Skeletal muscle satellite cell (primary cell): ENCODE measurements at regions not wholly inside any gene's neighbourhood (a gene's known extent, or its start where the extent isn't known, plus 50 kb on each side); places are given as distances from the start of the nearest gene placed in this dataset.

Experiments used
- H3K27me3 ChIP-seq: 2 replicates; pipeline ENCODE4 v1.7.0; 2013; ENCODE audit warnings: low read length; ENCODE audit not compliant: control insufficient read depth, insufficient read depth
- H3K36me3 ChIP-seq: 2 replicates; pipeline ENCODE4 v1.7.0; 2013; ENCODE audit warnings: mild to moderate bottlenecking, control low read depth, low read length; ENCODE audit not compliant: insufficient read depth
- H3K4me1 ChIP-seq: 2 replicates; pipeline ENCODE4 v1.7.0; 2013; ENCODE audit warnings: low read length; ENCODE audit not compliant: control insufficient read depth, insufficient read depth
- H3K4me2 ChIP-seq: 2 replicates; pipeline ENCODE4 v1.7.0; 2013; ENCODE audit warnings: mild to moderate bottlenecking, low read length
- H3K4me3 ChIP-seq: 2 replicates; pipeline ENCODE4 v1.7.0; 2013; ENCODE audit warnings: low read length
- H3K9ac ChIP-seq: 2 replicates; pipeline ENCODE4 v1.7.0; 2013; ENCODE audit warnings: mild to moderate bottlenecking, low read depth, low read length, moderate library complexity
- H3K9me3 ChIP-seq: replicated peaks from 2 replicates; pipeline ENCODE4 v1.7.0; 2013; ENCODE audit warnings: mild to moderate bottlenecking, control low read depth, low read length

DNA sequence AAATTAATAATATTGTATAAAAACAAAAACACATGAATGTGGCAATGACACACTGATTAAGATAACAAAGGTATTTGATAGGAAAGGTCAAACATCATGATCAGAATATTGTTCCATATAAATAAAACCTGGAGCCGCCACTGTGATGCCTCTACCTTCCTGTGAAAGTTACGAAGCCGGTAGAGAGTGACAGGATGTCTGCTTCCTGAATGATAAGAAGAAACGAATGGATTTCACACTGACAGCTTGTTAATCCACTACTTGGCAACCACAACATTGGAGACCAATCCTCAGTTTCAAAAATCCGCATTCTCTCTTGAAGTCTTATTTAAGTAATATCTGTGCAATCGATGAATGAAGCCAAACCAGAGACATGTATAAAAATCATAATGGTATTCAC, 315.1 kb downstream of the HDGFL1 start:
- Histone ChIP-seq H3K4me1 (peaks cover 28% of the 10 kb centered on the region), H3K9ac (no peak overlapping the region), H3K27me3 (no peaks in the 10 kb centered on the region), H3K4me2 (no peak overlapping the region), H3K4me3 (no peak overlapping the region), H3K36me3 (no peaks in the 10 kb centered on the region), H3K9me3 (no peaks in the 10 kb centered on the region)

DNA sequence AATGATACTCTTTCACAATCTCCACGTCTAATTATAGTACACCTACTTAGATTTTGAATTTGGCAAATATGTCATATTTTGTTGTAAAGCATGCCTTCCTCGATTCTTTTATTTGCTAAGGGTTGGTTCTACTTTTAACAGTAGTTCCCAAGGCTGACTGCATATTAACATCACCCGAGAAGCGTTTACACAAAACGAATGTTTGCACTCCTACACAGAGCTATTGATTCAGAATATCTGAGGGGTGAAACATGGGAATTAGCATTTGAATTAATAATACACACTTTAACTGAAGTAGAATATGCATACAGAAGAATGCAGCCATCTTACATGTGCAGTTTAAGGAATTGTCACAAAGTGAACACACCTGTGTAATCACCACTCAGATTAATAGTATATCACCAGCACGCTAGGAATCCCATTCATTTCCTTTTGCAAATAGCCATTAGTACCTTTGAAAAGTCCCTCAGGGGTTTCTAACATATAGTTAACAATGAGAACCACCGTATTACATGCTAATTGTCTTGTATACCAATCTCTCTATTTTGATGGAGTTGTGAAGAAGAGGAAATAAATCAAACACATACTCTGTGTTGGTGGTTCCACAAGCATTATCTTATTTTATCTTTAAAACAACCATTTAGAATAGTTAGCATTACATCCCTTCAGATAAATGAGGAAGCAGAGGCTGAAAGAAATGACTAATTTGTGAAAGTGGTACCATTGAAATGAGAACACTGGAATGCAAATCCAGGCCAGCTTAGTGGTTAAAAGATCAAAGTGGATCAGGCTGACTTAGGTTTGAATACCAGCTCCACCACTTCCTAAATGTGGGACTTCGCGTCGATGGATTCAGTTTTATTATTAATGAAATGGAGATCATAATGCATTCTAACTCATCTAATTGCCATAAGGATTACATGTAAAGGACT, 317.6 kb downstream of the HDGFL1 start:
- no peaks in the 10 kb centered on the region for H3K27me3 ChIP-seq
- H3K4me2 ChIP-seq: no peak overlapping the region
- no peak overlapping the region for H3K9ac ChIP-seq
- H3K4me1 ChIP-seq: peaks cover 14% of the 10 kb centered on the region
- H3K36me3 ChIP-seq: no peaks in the 10 kb centered on the region
- H3K4me3 ChIP-seq: no peak overlapping the region
- no peaks in the 10 kb centered on the region for H3K9me3 ChIP-seq

DNA sequence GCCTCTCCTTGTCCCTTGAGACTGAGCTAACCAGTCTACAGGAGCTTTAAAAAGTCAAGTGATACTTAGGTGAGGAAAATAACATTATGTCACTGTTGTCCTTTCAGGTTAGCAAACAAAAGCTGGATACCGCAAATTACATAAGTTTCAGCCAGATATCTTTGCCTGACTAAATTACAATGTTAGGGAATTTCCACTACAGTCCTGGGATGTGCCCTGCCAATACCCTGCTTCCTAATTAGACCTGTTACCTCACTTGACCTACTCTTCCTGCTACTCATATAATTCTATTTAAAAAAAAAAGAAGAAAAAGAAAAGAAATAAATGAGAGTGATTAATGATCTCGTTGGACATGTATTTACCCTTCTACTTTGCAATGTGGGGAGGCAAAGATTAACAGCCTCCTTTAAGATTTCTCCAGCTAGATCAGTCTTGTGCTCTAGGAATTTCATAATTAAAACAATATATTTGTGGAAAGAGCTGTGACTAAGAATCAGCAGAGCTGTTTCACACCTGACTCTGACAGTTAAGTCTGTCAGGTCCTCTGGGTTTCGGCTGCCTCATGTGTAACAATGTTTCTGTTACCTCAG, 318.9 kb downstream of the HDGFL1 start:
- Histone ChIP-seq H3K4me3 (no peak overlapping the region), H3K4me2 (no peak overlapping the region), H3K9ac (no peak overlapping the region), H3K4me1 (peaks cover 14% of the 10 kb centered on the region), H3K36me3 (no peaks in the 10 kb centered on the region), H3K27me3 (no peaks in the 10 kb centered on the region), H3K9me3 (no peaks in the 10 kb centered on the region)

DNA sequence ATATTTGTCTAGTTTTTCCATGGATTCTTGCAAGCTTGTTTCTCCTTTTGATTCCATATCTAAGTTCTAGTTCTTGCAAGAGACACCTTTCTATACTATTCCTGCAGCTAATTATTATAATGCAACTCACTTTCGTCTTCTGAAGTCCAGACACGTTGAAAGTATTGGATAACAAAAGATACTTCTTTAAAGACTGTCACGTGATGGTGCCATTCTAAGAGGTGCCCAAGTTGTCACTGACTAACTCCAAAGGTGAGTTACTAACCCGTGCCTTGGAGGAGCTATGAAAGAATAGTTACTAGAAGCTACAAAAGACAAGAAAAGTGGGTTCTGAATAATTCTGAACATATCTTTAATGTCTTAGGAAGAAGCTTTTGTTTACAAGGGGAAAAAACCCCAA, 322.6 kb downstream of the HDGFL1 start:
- Histone ChIP-seq H3K36me3 (no peaks in the 10 kb centered on the region), H3K27me3 (no peaks in the 10 kb centered on the region), H3K4me2 (no peak overlapping the region), H3K9me3 (no peaks in the 10 kb centered on the region), H3K4me3 (no peak overlapping the region), H3K4me1 (peaks cover 14% of the 10 kb centered on the region), H3K9ac (peak overlapping the region; percentile 46)

DNA sequence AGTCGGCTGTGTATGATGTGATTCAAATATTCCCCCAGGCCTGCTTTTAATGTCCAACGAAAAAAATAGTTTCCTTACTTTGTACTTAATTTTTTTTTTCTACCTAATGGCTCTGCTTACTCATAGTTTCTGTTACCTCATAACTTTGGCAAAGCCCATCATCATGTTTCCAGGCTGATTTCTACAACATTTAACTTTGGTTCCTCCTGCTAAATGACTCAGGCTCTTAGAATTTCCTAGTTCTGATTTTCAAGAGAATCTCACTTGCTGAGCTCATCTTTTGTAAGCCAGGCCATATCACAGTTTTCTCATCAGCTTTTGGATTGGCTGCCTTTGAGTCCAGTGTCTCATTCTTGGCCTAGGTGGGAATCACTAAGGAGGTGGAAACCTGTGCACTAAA, 323.1 kb downstream of the HDGFL1 start:
- Histone ChIP-seq H3K4me1 (peaks cover 12% of the 10 kb centered on the region), H3K9ac (peak overlapping the region; percentile 46), H3K4me3 (no peak overlapping the region), H3K4me2 (no peak overlapping the region), H3K27me3 (no peaks in the 10 kb centered on the region), H3K36me3 (no peaks in the 10 kb centered on the region), H3K9me3 (no peaks in the 10 kb centered on the region)

DNA sequence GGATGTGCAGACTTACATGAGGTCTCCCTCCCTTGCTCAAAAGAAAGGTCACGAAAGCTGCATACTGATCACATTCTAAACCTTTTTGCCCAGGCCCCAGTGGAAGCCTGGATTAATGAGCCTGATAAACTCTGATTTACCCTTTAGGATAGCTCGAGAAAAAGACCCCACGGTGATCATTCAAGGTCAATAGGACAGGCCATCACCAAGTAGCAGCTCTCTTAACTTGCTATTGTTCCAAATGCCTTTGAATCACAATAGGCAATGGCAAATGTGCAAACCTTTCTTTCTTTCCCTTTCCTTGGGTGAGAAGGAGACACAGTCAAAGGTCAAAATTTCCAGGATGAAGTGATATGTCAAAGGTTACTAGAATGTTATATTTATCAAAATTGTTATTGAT, 327.3 kb downstream of the HDGFL1 start:
- Histone ChIP-seq H3K9me3 (no peaks in the 10 kb centered on the region), H3K4me2 (no peak overlapping the region), H3K4me1 (peaks cover 10% of the 10 kb centered on the region), H3K9ac (no peak overlapping the region), H3K4me3 (no peak overlapping the region), H3K36me3 (no peaks in the 10 kb centered on the region), H3K27me3 (no peaks in the 10 kb centered on the region)

DNA sequence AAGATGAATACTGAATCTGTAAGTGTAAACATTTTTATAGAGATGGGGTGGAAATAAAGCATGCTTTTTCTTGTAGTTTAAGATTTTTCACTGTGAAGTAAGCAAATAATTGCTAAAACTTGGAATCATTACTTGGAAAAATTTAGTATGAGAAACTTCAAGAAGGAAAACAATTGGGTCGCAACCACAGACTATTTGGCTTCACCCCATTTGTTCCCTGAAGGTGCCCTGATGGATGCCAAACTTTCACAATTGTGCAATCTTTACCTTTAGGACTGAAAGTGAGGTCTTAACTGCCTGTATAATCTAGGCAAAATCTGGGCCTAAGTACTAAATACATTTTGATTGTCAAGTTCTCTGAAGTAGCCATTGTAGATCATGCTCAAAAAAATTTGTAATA, 330.1 kb downstream of the HDGFL1 start:
- H3K4me1 ChIP-seq: no peaks in the 10 kb centered on the region
- H3K36me3 ChIP-seq: no peaks in the 10 kb centered on the region
- H3K27me3 ChIP-seq: no peaks in the 10 kb centered on the region
- H3K9me3 ChIP-seq: no peaks in the 10 kb centered on the region
- no peak overlapping the region for H3K4me2 ChIP-seq
- H3K9ac ChIP-seq: no peak overlapping the region
- H3K4me3 ChIP-seq: no peak overlapping the region

DNA sequence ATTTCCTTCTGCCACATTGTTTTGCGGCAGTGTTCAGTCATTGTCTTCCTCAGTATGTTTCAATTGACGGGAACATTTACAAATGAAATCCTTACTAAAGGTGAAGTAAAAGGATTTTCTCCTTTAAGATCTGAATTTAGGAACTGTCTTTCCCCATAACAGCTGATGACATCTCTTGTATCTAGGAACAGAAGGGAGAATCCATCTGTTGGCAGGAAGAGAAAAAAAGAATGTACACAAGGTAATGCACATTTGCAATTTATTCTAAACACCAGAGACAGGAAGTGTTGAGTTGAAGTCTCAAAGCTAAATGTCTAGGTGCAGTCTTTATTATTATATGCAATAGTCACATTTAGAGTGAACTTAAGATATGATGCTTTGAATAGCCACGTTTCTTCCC, 334.5 kb downstream of the HDGFL1 start:
- Histone ChIP-seq H3K27me3 (no peaks in the 10 kb centered on the region), H3K4me2 (no peak overlapping the region), H3K9me3 (no peaks in the 10 kb centered on the region), H3K9ac (no peak overlapping the region), H3K4me1 (no peaks in the 10 kb centered on the region), H3K36me3 (no peaks in the 10 kb centered on the region), H3K4me3 (no peak overlapping the region)

DNA sequence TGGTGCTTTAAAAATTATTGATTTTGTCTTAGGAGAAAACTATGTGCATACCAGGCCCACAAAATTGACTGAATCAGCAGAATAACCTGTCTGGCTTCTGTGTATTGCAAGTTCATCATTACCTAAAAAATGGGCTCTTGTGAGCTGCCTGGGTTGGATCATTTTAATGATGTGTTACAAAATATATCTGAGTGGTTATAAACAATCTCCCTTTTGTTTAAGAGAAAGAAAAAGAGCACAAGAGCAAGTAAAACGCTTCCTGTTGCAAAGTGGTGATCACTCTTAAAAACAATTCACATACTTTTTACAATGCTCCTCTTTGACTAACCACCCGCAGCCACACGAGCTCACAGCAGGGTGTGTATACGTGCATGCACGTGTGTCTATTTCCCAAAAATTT, 335.1 kb downstream of the HDGFL1 start:
- Histone ChIP-seq H3K4me2 (no peak overlapping the region), H3K27me3 (no peaks in the 10 kb centered on the region), H3K4me1 (no peaks in the 10 kb centered on the region), H3K9ac (no peak overlapping the region), H3K9me3 (no peaks in the 10 kb centered on the region), H3K36me3 (no peaks in the 10 kb centered on the region), H3K4me3 (no peak overlapping the region)

DNA sequence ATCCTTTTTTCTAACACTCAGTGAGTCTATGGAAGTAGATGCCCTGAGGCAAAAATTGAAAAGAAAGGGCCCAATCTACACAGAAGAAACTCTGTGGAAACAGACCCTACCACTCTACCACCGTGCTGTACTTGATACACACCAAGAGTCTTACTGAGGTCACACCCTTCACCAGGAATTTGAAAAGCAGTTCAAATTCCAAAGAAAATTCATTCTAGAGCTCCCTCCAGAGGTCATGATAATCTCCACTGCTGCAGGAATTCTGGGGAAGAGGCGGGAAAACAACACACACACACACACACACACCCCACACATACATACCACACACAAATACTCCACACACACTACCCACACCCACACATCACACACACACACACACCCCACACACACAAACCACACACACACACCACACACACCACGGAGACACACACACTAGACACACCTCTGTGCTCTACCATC, 336.8 kb downstream of the HDGFL1 start:
- Histone ChIP-seq H3K9ac (no peak overlapping the region), H3K9me3 (no peaks in the 10 kb centered on the region), H3K27me3 (no peaks in the 10 kb centered on the region), H3K4me1 (no peaks in the 10 kb centered on the region), H3K4me3 (no peak overlapping the region), H3K36me3 (no peaks in the 10 kb centered on the region), H3K4me2 (no peak overlapping the region)

DNA sequence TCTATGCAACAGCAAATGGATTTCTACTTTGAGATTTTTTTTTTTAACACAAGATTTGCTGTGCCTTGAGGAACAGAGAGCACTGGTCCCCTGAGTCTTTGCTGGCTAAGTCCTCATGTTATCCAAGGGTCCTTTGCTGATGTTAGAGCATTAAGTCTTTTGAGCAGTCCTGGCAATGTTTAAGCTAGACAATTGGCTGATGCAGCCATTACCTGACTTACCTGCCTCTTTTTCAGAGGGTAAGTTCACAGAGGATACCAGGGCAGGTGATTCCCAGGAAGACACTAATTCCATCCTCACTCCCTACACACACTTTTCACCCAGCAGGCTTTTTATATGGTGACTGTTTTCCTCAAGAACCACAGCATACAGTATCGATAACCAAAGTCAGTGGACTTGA, 337.7 kb downstream of the HDGFL1 start:
- Histone ChIP-seq H3K4me1 (no peaks in the 10 kb centered on the region), H3K4me3 (no peak overlapping the region), H3K9me3 (no peaks in the 10 kb centered on the region), H3K9ac (no peak overlapping the region), H3K4me2 (no peak overlapping the region), H3K36me3 (no peaks in the 10 kb centered on the region), H3K27me3 (no peaks in the 10 kb centered on the region)

DNA sequence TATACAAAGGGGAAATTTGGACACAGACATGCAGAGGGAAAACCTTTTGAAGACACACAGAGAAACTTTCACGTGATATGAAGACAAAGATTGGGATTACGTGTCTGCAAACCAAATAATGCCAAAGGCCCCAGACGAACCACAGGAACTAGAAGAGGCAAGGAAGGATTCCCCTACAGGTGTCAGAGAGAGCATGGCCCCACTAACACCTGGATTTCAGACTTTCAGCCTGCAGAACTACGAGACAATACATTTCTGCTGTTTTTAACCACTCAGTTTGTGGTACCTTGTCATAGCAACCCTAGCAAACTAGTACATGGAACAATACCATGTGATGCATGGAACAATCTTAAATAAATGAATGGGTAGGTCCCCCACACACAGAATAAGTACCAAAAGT, 341.0 kb downstream of the HDGFL1 start:
- H3K4me3 ChIP-seq: no peak overlapping the region
- H3K27me3 ChIP-seq: no peaks in the 10 kb centered on the region
- no peak overlapping the region for H3K9ac ChIP-seq
- no peak overlapping the region for H3K4me2 ChIP-seq
- no peaks in the 10 kb centered on the region for H3K4me1 ChIP-seq
- H3K9me3 ChIP-seq: no peaks in the 10 kb centered on the region
- H3K36me3 ChIP-seq: no peaks in the 10 kb centered on the region
